KMS-11 (cell line): ENCODE measurements at regions not wholly inside any gene's neighbourhood (a gene's known extent, or its start where the extent isn't known, plus 50 kb on each side); places are given as distances from the start of the nearest gene placed in this dataset.

Experiments used
- H2AFZ ChIP-seq: fragments of 200-600 bp; sonication (generic); 2 replicates; pipeline ENCODE4 v1.6.1; 2016; ENCODE audit warnings: antibody characterized with exemption, mixed run types, low read depth
- H3K27ac ChIP-seq: fragments of 200-600 bp; sonication (generic); 2 replicates; pipeline ENCODE4 v1.6.1; 2016; ENCODE audit warnings: mild to moderate bottlenecking, mixed run types
- H3K27me3 ChIP-seq: fragments of 200-600 bp; sonication (generic); 2 replicates; pipeline ENCODE4 v1.6.1; 2017; ENCODE audit warnings: mild to moderate bottlenecking, low read depth, mixed run types, moderate library complexity; ENCODE audit not compliant: insufficient read depth
- H3K36me3 ChIP-seq: fragments of 200-600 bp; sonication (generic); 2 replicates; pipeline ENCODE4 v1.6.1; 2017; ENCODE audit warnings: mild to moderate bottlenecking, mixed run types; ENCODE audit not compliant: insufficient read depth
- H3K4me1 ChIP-seq: fragments of 200-600 bp; sonication (generic); 2 replicates; pipeline ENCODE4 v1.6.1; 2016; ENCODE audit warnings: mild to moderate bottlenecking, low read depth, mixed run types; ENCODE audit not compliant: poor library complexity, severe bottlenecking
- H3K4me2 ChIP-seq: fragments of 200-600 bp; sonication (generic); 2 replicates; pipeline ENCODE4 v1.7.0; 2016; ENCODE audit warnings: mild to moderate bottlenecking, mixed run types
- H3K4me3 ChIP-seq: fragments of 200-600 bp; sonication (generic); IDR thresholded peaks from 2 replicates; pipeline ENCODE4 v1.6.1; 2017; ENCODE audit warnings: low read depth, low read length, mixed read lengths; ENCODE audit not compliant: insufficient read depth
- H3K79me2 ChIP-seq: fragments of 200-600 bp; sonication (generic); 2 replicates; pipeline ENCODE4 v1.6.1; 2016; ENCODE audit warnings: low read depth, mixed run types; ENCODE audit not compliant: insufficient read depth
- H3K9ac ChIP-seq: fragments of 200-600 bp; sonication (generic); 2 replicates; pipeline ENCODE4 v1.6.1; 2016; ENCODE audit warnings: mild to moderate bottlenecking, mixed run types
- H4K20me1 ChIP-seq: fragments of 200-600 bp; sonication (generic); 2 replicates; pipeline ENCODE4 v1.6.1; 2016; ENCODE audit warnings: mild to moderate bottlenecking, mixed run types; ENCODE audit not compliant: insufficient read depth
- CTCF ChIP-seq: fragments of 200-600 bp; sonication (generic); conservative IDR thresholded peaks from 2 replicates; pipeline ENCODE4 v1.6.1; 2017; ENCODE audit warnings: low read depth, mild to moderate bottlenecking, antibody characterized with exemption, low read length, moderate library complexity, mixed read lengths

- no peaks in the 10 kb centered on the region for H3K27me3 ChIP-seq
Observed at GRCh38 chr6:40195428-40196134, 261.3 kb upstream of the MOCS1 start.

GRCh38 chr6:40194447-40195170 lies 260.3 kb upstream of the MOCS1 start:
- no peak overlapping the region for H3K4me3 ChIP-seq

More at GRCh38 chr6:40195428-40196134, 261.3 kb upstream of the MOCS1 start:
- Histone ChIP-seq H3K36me3 (no peaks in the 10 kb centered on the region), H3K4me3 (no peak overlapping the region), H2AFZ (no peak overlapping the region), H3K79me2 (no peaks in the 10 kb centered on the region), H4K20me1 (no peaks in the 10 kb centered on the region), H3K4me1 (no peaks in the 10 kb centered on the region), H3K9ac (no peak overlapping the region), H3K27ac (no peak overlapping the region), H3K4me2 (no peak overlapping the region)
- no peak for TF ChIP-seq CTCF

GRCh38 chr6:40192516-40192915 lies 258.3 kb upstream of the MOCS1 start:
- Histone ChIP-seq H3K36me3 (no peaks in the 10 kb centered on the region), H3K27ac (no peak overlapping the region), H3K9ac (no peak overlapping the region), H2AFZ (no peak overlapping the region), H3K4me3 (no peak overlapping the region), H3K4me2 (no peak overlapping the region), H4K20me1 (no peaks in the 10 kb centered on the region), H3K79me2 (no peaks in the 10 kb centered on the region), H3K4me1 (no peaks in the 10 kb centered on the region), H3K27me3 (no peaks in the 10 kb centered on the region)
- TF ChIP-seq CTCF = no peak

More at GRCh38 chr6:40194447-40195170, 260.3 kb upstream of the MOCS1 start:
- H3K27me3 ChIP-seq = no peaks in the 10 kb centered on the region
- H4K20me1 ChIP-seq = no peaks in the 10 kb centered on the region
- no peaks in the 10 kb centered on the region for H3K36me3 ChIP-seq
- H3K4me1 ChIP-seq = no peaks in the 10 kb centered on the region
- H3K79me2 ChIP-seq = no peaks in the 10 kb centered on the region
- no peak overlapping the region for H3K9ac ChIP-seq
- no peak overlapping the region for H2AFZ ChIP-seq
- no peak overlapping the region for H3K27ac ChIP-seq
- no peak overlapping the region for H3K4me2 ChIP-seq
- no peak for TF ChIP-seq CTCF

GRCh38 chr6:40188931-40189330 lies 254.7 kb upstream of the MOCS1 start:
- TF ChIP-seq CTCF = no peak
- Histone ChIP-seq H3K4me3 (no peak overlapping the region), H3K27me3 (no peaks in the 10 kb centered on the region), H4K20me1 (no peaks in the 10 kb centered on the region), H3K9ac (no peak overlapping the region), H3K4me2 (no peak overlapping the region), H2AFZ (no peak overlapping the region), H3K79me2 (no peaks in the 10 kb centered on the region), H3K4me1 (no peaks in the 10 kb centered on the region), H3K36me3 (no peaks in the 10 kb centered on the region), H3K27ac (no peak overlapping the region)
